ENCODE measurements at regions not wholly inside any gene's neighbourhood (a gene's known extent, or its start where the extent isn't known, plus 50 kb on each side); places are given as distances from the start of the nearest gene placed in this dataset.

- no peak for DNase-seq (ENCODE audit: low spot score)
- Mint-ChIP-seq H3K27ac (no peak overlapping the region), H3K36me3 (peaks cover 3% of the 10 kb centered on the region; the same call in 1 of the 2 replicates), H3K4me3 (no peak overlapping the region), H3K9me3 (peaks cover 18% of the 10 kb centered on the region), H3K27me3 (ENCODE audit: low read depth) (peaks cover 2% of the 10 kb centered on the region; the same call in 1 of the 2 replicates), H3K4me1 (peaks cover 6% of the 10 kb centered on the region)
- POLR2A ChIA-PET, result no interaction called here
- TF ChIP-seq, protein P1, sequence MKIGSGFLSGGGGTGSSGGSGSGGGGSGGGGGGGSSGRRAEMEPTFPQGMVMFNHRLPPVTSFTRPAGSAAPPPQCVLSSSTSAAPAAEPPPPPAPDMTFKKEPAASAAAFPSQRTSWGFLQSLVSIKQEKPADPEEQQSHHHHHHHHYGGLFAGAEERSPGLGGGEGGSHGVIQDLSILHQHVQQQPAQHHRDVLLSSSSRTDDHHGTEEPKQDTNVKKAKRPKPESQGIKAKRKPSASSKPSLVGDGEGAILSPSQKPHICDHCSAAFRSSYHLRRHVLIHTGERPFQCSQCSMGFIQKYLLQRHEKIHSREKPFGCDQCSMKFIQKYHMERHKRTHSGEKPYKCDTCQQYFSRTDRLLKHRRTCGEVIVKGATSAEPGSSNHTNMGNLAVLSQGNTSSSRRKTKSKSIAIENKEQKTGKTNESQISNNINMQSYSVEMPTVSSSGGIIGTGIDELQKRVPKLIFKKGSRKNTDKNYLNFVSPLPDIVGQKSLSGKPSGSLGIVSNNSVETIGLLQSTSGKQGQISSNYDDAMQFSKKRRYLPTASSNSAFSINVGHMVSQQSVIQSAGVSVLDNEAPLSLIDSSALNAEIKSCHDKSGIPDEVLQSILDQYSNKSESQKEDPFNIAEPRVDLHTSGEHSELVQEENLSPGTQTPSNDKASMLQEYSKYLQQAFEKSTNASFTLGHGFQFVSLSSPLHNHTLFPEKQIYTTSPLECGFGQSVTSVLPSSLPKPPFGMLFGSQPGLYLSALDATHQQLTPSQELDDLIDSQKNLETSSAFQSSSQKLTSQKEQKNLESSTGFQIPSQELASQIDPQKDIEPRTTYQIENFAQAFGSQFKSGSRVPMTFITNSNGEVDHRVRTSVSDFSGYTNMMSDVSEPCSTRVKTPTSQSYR (CRISPR knock-in tag; IDR thresholded peaks at IDR 0.05), result no peak
- TF ChIP-seq SMAD4 (CRISPR knock-in tag; IDR thresholded peaks at IDR 0.05), result no peak
- TF ChIP-seq, protein P2, sequence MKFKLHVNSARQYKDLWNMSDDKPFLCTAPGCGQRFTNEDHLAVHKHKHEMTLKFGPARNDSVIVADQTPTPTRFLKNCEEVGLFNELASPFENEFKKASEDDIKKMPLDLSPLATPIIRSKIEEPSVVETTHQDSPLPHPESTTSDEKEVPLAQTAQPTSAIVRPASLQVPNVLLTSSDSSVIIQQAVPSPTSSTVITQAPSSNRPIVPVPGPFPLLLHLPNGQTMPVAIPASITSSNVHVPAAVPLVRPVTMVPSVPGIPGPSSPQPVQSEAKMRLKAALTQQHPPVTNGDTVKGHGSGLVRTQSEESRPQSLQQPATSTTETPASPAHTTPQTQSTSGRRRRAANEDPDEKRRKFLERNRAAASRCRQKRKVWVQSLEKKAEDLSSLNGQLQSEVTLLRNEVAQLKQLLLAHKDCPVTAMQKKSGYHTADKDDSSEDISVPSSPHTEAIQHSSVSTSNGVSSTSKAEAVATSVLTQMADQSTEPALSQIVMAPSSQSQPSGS (CRISPR knock-in tag; IDR thresholded peaks at IDR 0.05; ENCODE audit: borderline replicate concordance, low read depth), result no peak
- no peak for TF ChIP-seq NFATC4 (CRISPR knock-in tag; IDR thresholded peaks at IDR 0.05)
- TF ChIP-seq GTF2I (CRISPR knock-in tag; conservative IDR thresholded peaks at IDR 0.05), result no peak
- TF ChIP-seq FOXP1 (CRISPR knock-in tag; IDR thresholded peaks at IDR 0.05; ENCODE audit: borderline replicate concordance), result no peak
- ATAC-seq, result no peak
- CTCF ChIA-PET, result no interaction called here
These were observed 485.6 kb upstream of the SULF2 start for GRCh38 chr20:48270885-48271284.

DNA sequence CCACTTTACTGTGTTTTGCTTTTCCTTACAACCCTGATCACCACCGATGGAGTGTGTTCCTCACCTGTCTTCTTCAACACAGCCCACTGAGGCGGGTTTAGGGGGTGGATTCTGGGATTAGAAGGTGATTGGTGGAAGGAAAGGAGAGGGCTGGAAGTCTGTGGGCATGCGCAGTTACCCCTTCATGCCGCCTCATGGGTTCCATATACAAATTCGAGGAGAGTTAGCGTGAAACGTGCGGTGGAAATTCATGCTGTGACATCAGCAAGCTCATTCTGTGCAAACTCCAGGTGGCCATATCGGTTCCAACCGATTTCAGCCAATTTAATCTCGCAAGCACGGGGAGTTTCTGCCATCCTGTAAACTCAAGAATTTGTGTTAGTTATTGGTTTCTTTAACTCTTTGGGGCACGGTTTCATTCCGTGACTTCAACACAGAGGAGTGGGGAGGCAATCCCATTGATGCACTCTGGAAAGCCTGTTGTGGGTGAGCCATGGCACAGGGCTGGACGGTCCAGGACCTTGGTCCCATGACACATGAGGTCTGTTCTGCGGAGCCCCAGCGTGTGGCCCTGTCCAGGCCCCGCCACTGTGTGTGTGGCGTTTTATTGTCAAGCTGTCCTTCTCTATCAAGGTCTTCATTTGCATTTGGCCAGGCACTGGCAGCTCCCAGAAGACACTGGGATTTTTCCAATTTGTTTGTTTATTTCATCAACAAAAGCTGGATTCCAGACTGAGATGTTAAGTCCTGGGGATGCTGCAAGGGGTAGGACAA lies 482.8 kb upstream of the SULF2 start:
- no peak for DNase-seq (ENCODE audit: low spot score)
- Mint-ChIP-seq H3K4me1 (no peaks in the 10 kb centered on the region), H3K9me3 (peaks cover 8% of the 10 kb centered on the region), H3K36me3 (peaks cover 2% of the 10 kb centered on the region; the same call in 1 of the 2 replicates), H3K4me3 (no peak overlapping the region), H3K27ac (no peak overlapping the region), H3K27me3 (ENCODE audit: low read depth) (peaks cover 2% of the 10 kb centered on the region)
- no peak for ATAC-seq
- ChIA-PET POLR2A (no interaction called here), CTCF (no interaction called here)
- TF ChIP-seq GRHL2 (CRISPR knock-in tag; IDR thresholded peaks at IDR 0.05; ENCODE audit: insufficient replicate concordance, severe bottlenecking) (no peak), FOXP4 (CRISPR knock-in tag; IDR thresholded peaks at IDR 0.05) (no peak), ELF4 (CRISPR knock-in tag; IDR thresholded peaks at IDR 0.05; ENCODE audit: low read depth) (no peak), HMGA2 (CRISPR knock-in tag; IDR thresholded peaks at IDR 0.05) (no peak), ZBTB43 (CRISPR knock-in tag; IDR thresholded peaks at IDR 0.05) (no peak), TEAD4 (CRISPR knock-in tag; IDR thresholded peaks at IDR 0.05) (no peak), CTCF (IDR thresholded peaks at IDR 0.05) (no peak), MLX (CRISPR knock-in tag; IDR thresholded peaks at IDR 0.05) (no peak), NFE2L1 (CRISPR knock-in tag; IDR thresholded peaks at IDR 0.05) (no peak), NFATC4 (CRISPR knock-in tag; IDR thresholded peaks at IDR 0.05) (no peak), TCF7 (CRISPR knock-in tag; IDR thresholded peaks at IDR 0.05; ENCODE audit: low read depth) (no peak)
